Left ventricle myocardium inferior (tissue), 1 donor: ENCODE measurements at regions not wholly inside any gene's neighbourhood (a gene's known extent, or its start where the extent isn't known, plus 50 kb on each side); places are given as distances from the start of the nearest gene placed in this dataset.

ENCODE experiments used
- DNase-seq: peaks from one replicate; pipeline ENCODE4 v3.0.0-alpha.2; 2020
- H3K27ac ChIP-seq: fragments of 200-600 bp; replicated peaks from 2 replicates; pipeline ENCODE4 v1.8.0; 2021
- H3K27me3 ChIP-seq: fragments of 200-600 bp; 2 replicates; pipeline ENCODE4 v1.8.0; 2021; ENCODE audit warnings: low read depth
- H3K36me3 ChIP-seq: fragments of 200-600 bp; 2 replicates; pipeline ENCODE4 v1.8.0; 2021
- H3K4me1 ChIP-seq: fragments of 200-600 bp; 2 replicates; pipeline ENCODE4 v1.8.0; 2021
- H3K4me3 ChIP-seq: fragments of 200-600 bp; 2 replicates; pipeline ENCODE4 v1.8.0; 2021; ENCODE audit warnings: mild to moderate bottlenecking, moderate library complexity
- H3K9me3 ChIP-seq: fragments of 200-600 bp; replicated peaks from 2 replicates; pipeline ENCODE4 v1.8.0; 2021
- intact Hi-C: fragments of 100-400 bp; cut with micrococcal nuclease; formaldehyde crosslinking; loops from one replicate; pipeline ENCODE4 v1.11.0; 2022
- TF ChIP-seq, protein P1 (sequence below): fragments of 200-600 bp; IDR thresholded peaks from 2 replicates; pipeline ENCODE4 v1.8.0; 2021; ENCODE audit warnings: antibody characterized with exemption, mild to moderate bottlenecking, borderline replicate concordance
- donor health status: DM: no; HTN: yes; CAD: no; lungs with severe emphysema.

DNA sequence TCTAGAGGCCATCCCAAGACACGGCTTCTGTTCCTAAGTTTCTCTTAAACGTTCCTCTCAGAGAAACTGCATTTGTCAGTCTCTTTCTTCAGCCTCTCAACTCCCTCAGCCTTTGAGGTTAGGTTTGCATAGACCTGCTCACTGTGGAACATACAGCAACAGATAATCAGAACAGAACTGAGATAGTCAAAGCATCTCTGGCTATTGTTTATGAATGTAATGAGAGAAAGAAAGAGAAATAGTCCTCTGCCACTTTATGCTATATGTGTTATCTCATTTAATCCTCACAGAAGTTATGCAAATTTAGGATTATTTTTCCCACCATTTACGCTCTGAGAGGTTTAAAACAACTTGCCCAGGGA lies 190.6 kb downstream of the PHLDA1 start:
- no peaks in the 10 kb centered on the region for H3K36me3 ChIP-seq
- H3K27ac ChIP-seq, result no peak overlapping the region
- H3K4me1 ChIP-seq, result peaks cover 12% of the 10 kb centered on the region
- H3K4me3 ChIP-seq, result no peak overlapping the region
- no peak for DNase-seq
- peaks cover 5% of the 10 kb centered on the region for H3K9me3 ChIP-seq
- TF ChIP-seq, protein P1, sequence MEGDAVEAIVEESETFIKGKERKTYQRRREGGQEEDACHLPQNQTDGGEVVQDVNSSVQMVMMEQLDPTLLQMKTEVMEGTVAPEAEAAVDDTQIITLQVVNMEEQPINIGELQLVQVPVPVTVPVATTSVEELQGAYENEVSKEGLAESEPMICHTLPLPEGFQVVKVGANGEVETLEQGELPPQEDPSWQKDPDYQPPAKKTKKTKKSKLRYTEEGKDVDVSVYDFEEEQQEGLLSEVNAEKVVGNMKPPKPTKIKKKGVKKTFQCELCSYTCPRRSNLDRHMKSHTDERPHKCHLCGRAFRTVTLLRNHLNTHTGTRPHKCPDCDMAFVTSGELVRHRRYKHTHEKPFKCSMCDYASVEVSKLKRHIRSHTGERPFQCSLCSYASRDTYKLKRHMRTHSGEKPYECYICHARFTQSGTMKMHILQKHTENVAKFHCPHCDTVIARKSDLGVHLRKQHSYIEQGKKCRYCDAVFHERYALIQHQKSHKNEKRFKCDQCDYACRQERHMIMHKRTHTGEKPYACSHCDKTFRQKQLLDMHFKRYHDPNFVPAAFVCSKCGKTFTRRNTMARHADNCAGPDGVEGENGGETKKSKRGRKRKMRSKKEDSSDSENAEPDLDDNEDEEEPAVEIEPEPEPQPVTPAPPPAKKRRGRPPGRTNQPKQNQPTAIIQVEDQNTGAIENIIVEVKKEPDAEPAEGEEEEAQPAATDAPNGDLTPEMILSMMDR, result no peak
- no peaks in the 10 kb centered on the region for H3K27me3 ChIP-seq
- intact Hi-C loops, result no loop called here

DNA sequence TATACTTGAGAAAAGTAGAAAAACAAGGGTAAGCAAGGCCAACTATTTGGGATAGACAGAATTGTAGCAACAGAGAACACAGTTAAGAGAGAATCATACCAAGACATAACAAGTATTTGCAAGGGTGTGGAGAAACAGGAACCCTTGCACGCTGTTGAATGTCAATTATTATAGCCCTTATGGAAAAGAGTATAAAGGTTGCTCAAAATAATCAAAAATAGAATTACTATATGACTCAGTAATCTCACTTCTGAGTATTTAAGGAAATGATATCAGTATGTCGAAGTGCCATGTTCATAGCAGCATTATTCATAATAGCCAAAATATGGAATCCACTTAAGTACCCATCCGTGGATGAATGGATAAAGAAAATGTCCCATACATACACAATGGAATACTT lies 193.3 kb downstream of the PHLDA1 start:
- H3K9me3 ChIP-seq, result no peaks in the 10 kb centered on the region
- intact Hi-C loops, result no loop called here
- TF ChIP-seq, protein P1, result no peak
- no peaks in the 10 kb centered on the region for H3K36me3 ChIP-seq
- H3K27me3 ChIP-seq, result no peaks in the 10 kb centered on the region
- H3K27ac ChIP-seq, result no peak overlapping the region
- no peak overlapping the region for H3K4me3 ChIP-seq
- no peak for DNase-seq
- peaks cover 7% of the 10 kb centered on the region for H3K4me1 ChIP-seq

DNA sequence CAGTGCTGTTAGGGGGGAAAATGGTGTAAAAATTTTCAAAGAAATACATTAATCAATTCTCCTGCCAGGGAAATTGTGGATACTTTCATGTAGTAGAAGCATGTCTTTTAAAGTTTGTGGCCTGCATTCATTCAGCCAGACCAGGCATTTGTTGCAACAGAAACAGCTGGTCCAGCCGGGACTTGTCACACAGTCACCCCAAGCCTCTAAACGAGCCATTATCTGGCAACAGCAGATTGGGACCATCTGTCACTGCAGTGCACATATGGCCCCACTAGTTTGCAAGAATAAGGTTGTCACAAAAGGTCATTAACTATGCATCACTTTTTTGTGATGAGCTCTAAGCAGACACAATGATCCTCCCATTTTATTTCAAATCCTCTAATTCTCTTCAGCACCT lies 193.9 kb downstream of the PHLDA1 start:
- Histone ChIP-seq H3K27ac (no peak overlapping the region), H3K4me3 (no peak overlapping the region), H3K36me3 (no peaks in the 10 kb centered on the region), H3K27me3 (no peaks in the 10 kb centered on the region), H3K4me1 (peaks cover 7% of the 10 kb centered on the region), H3K9me3 (no peaks in the 10 kb centered on the region)
- intact Hi-C loops, result no loop called here
- DNase-seq, result peak; percentile 38
- TF ChIP-seq, protein P1, result no peak

DNA sequence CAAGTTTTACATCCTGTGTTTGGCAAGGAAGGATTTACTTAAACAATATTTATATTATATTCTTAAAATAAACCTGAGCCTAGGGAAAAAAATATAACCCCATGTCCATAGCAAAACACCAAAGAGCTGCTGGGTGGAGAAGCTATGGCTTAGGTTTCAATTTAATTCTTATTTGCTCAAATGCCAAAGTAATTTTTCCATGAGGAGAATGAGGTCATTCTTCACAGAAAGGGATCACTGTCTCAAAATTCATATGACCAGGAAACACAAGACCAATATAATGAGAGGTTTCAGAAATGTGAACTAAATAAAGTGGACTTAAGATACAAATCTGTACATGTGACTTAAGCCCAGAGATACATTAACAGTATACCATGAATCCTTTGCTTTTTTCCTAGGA lies 195.0 kb downstream of the PHLDA1 start:
- Histone ChIP-seq H3K36me3 (no peaks in the 10 kb centered on the region), H3K4me1 (peaks cover 8% of the 10 kb centered on the region), H3K27ac (peak overlapping the region; percentile 14), H3K4me3 (no peak overlapping the region), H3K27me3 (no peaks in the 10 kb centered on the region), H3K9me3 (no peaks in the 10 kb centered on the region)
- intact Hi-C loops, result no loop called here
- TF ChIP-seq, protein P1, result no peak
- DNase-seq, result no peak

DNA sequence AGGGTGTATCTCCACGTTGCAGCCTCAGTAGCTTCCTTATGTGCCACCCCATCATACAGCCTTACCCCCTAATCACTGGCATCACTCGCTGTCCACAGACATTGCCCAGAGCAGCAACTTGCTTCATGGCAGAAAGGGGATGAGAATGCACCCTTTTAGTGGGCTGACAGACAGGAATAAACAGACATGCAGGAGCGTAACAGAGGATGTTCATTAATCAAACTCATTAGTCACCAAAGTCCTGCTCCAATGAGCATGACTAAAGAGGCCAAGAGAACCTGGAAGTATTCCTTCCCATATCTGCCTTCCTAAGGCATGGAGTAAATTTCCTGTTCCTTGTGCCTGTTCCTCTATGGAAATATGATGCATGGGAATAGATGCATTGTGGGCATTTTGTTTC lies 197.0 kb downstream of the PHLDA1 start:
- no peak for DNase-seq

More for the DNA sequence above, 197.0 kb downstream of the PHLDA1 start:
- intact Hi-C loops, result no loop called here
- TF ChIP-seq, protein P1, result no peak
- Histone ChIP-seq H3K4me3 (no peak overlapping the region), H3K27me3 (no peaks in the 10 kb centered on the region), H3K4me1 (peaks cover 16% of the 10 kb centered on the region), H3K36me3 (no peaks in the 10 kb centered on the region), H3K9me3 (no peaks in the 10 kb centered on the region), H3K27ac (no peak overlapping the region)
